NCI-H1105 treated with DMSO at 0.1 percent for 48 hours (cell line): ENCODE measurements at regions not wholly inside any gene's neighbourhood (a gene's known extent, or its start where the extent isn't known, plus 50 kb on each side); places are given as distances from the start of the nearest gene placed in this dataset.
"Not testable (repeated sequence)": the region's sequence is repeated elsewhere in the genome, so short reads cannot be mapped to it uniquely, and the experiment has no call there.

Experiments used
- DNase-seq: peaks from one replicate; lab custom pipeline; 2025; lab: John Stamatoyannopoulos, UW

DNA sequence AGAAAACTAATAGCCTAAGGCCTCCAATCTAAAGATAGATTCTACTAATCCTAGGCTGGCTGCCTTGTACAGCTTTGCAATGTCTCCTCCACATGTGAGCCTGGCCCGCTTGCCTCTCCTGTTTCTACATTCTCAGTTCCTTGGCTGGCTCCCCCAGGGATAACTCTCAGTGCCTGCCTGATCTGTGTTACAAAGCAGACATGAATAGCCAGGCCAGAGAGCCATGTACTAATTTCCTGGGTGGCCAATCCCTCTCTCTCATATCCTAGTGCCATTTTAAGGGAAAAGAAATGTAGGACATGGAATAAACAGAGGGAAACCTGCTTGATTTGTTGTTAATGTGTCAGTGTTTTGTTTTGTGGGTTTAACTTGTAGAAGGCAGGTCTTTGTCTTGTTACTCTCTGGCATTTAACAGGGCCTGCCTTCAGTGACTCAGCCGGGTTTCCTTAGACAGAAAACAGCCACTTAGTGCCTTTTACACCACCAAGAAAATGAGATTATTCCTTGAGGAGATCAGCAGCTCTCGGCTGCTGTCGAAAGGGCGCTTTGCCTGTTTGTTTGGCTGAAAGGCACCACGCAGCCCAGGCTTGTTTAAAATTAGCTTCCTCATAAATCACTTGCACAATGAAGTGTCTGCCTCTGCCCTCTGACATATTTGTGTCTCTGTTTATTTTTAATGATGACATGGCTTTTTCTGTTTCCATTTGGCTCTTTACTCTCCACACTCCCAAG, 702.7 kb downstream of the MAFB start:
- DNase-seq, result peak; percentile 73

DNA sequence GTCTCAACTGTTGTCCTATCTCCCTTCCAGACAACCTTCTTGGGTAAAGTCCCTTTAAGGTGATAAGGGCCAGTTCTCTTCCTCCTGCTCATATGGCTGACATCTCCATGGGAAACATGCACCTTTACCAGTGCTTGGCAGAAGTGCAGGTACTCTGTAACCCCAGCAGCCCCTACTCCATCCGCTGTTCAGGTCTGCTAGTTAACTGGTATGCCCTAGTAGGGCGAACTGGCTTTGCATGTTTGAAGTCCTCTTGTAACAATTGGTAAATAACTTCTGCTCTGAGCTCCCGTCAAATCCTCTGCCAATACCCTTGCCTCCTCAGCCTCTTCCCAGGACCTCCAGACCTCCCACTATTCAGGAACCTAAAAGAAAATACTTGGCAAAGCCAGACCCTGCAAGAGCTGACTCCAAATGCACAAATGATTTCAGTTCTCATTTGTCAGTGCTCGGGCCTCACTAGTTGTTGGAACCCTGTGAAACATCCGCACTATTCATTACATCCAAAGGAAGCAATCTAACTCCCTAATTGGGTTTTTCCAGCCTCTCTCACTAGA, 703.7 kb downstream of the MAFB start:
- no peak for DNase-seq

- DNase-seq, result no peak
These were observed 705.4 kb downstream of the MAFB start for GRCh38 chr20:39983655-39984054.

DNA sequence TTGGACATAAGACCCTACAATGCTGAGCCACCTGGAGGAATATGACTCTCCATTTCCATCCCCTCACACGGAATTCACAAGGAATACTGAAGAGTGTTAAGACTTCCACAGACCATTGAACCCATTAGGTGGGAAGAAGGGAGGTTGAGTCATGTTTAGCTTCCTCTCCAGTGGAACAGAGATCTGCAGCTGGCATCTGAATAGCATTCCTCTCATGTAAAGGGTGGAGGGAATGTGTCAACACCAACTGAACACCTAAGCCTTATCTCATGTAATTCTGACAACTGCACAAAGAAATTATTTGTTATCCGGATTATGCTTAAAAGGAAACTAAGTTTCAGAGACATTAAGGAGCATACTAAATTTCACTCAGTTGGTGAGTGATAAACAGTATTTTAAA, 705.9 kb downstream of the MAFB start:
- DNase-seq, result no peak

DNA sequence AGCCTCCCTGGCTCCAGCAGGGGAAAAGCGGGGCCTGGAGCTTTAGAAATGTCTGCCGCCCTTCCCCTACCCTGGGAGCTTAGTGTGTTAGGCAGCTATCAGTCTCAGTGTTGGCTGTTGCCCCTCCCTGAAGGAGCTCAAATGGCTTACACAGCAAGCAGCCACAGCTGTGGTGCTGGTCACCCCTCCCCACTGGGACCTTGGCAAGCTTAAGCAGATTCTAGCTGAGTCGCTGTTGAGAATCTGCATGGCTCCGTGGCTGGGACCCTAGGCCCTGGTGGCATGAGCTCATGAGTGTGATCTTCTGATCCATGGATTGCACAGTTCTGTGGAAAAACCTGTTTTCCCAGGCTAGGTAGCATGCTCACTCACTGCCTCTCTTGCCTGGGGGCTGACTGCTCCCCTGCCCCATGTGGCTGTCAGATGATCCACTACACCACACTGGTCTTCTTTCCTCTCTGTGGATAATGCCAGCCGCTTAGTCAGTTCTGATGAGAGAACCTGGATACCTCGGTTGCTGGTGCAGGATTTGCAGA, 714.0 kb downstream of the MAFB start:
- no peak for DNase-seq

DNA sequence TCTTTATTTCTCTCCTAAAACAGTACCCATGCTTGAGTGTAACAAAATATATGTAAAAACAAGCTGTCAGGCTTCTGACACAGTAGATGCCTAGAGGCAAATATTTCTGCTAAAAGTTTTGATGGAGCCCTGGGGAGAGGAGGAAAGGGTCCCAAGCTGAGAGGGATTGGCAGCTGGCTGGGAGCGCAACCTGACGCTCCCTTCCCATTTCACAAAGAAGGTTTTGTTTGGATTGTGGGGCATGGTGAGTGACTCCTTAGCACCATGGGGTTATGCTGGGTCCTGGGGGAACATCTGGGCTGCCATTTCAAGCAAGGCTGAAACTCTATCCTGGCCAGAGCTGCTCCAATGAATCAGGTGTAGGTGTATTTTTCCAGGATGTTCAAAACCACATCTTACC, 720.5 kb downstream of the MAFB start:
- no peak for DNase-seq

GRCh38 chr20:39967806-39968205, 721.2 kb downstream of the MAFB start:
- DNase-seq, result no peak

- DNase-seq, result no peak
These were observed 727.3 kb downstream of the MAFB start for GRCh38 chr20:39961637-39962244.

- peak; percentile 48 for DNase-seq
These were observed 728.3 kb downstream of the MAFB start for GRCh38 chr20:39960522-39961428.

- not testable (repeated sequence) for DNase-seq
These were observed 731.1 kb downstream of the MAFB start for GRCh38 chr20:39957911-39958310.

- DNase-seq, result no peak
These were observed 734.4 kb downstream of the MAFB start for GRCh38 chr20:39954621-39955020.

DNA sequence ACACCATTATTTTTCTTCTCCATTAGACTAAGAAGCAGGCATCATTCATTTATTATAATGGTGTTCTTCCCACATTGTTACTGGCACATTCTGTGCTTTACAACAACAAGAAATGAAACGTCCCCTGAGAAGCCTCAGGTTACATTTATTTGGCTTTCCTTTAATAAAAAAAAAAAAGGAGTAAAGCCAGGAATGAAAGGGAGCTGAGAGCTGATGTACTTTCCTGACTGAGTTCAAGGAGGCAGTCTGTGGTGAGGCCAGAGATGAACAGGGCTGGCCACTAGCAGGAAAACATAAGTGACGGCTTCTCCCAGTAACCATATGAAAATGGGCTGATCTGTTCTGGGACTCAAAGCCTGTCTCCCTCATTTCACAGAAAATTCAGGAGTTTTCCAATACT, 742.1 kb downstream of the MAFB start:
- no peak for DNase-seq

DNA sequence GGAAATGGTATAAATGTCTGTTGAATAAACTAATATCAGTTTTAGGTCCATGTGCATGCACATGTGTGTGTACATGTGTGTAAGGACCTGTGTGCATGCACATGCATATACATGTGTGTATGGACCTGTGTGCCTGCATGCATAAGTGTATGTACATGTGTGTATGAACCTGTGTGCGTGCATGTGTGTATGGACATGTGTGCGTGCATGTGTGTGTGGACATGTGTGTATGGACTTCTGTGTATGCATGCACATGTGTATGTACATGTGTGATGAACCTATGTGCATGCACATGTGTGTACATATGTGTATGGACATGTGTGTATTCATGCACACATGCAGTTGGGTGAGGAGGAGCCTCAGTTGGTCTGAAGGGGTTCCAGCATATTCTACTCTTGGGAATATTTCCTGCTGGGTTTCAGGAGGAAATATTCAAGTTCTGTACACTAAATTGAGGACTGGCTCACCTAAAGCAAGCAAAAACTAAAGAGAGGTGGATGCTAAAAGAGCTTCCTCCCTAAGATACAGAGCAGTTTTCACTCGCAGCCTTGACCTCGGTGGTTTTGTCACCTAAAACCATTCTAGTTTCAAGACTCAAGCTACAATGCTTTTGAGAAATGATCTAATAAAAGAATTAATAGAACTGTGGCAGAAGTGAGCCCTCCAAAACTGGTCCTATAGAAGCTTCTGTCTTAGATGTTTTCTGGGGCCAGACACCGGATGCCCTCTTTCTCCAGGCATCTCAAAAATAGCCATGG, 742.8 kb downstream of the MAFB start:
- no peak for DNase-seq

- DNase-seq, result no peak
These were observed 744.2 kb downstream of the MAFB start for GRCh38 chr20:39944861-39945260.

GRCh38 chr20:39943336-39943735, 745.7 kb downstream of the MAFB start:
- DNase-seq, result no peak

GRCh38 chr20:39941245-39941644, 747.8 kb downstream of the MAFB start:
- no peak for DNase-seq

DNA sequence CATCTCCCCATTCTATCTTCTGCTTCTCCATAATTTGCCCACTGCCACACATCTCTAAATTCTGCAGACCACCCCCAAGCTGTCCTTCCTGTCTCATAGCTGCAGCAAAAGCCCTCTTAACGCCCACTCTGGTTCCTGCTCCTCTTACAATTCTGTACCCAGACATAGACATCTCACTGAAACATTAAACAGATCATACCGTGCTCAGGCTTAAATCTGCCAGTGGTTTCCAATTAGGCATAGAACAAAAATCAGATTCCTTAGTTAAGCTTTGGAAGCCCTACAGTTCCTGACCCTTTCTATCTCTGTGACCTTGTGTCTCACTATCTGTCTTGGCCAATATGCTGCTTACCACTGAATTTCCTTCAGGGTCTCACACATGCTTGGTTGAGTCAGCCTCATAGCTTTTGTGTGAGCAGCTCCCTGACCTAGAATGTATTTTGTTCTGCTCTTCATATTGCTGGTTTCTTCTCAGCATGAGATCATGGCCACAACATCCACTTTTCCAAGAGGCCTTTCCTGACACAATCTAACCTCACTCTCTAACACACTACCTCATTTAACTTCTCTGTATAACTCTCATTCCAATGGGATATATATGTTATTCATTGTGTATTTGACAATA, 749.7 kb downstream of the MAFB start:
- DNase-seq, result no peak

DNA sequence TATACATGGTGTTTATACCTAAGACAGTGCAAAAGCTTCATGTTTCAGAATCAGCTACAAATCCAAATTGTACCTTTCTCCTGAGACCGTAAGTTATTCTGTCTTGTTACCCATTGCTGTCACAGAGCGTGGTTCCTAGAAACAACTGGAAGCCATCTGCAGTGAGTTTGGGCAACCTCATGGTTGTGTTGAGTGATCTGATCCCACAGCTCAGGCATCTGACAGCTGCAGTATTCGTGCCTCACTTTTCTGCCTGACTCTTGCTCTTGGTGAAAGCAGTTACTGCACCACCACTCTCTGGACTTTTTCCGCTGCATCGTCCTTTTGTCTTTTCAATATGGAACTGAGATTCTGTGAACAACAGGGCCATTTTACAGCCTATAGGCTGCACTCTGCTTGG, 752.6 kb downstream of the MAFB start:
- DNase-seq, result no peak

DNA sequence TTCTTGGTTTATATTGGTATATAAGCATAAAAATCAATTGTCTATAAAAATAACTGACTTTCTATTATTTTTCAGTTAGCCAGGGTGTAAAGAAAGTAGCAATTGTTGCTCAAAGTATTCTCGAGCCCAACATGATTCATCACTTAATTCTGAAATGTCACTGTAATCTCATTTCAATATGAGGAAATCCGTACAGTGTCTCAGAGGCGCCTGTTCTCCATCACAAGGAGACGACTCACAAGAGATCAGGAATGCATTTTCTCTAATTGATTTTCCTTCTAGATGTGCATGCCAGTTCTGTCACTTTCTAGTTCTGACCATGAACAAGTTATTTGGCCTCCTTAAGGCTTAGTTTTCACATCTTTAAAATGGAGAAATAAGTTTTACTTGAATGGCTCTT, 753.1 kb downstream of the MAFB start:
- no peak for DNase-seq

- DNase-seq, result no peak
These were observed 772.7 kb downstream of the MAFB start for GRCh38 chr20:39916236-39916765.

GRCh38 chr20:39913274-39913673, 775.8 kb downstream of the MAFB start:
- DNase-seq, result no peak
